ENCODE measurements at regions not wholly inside any gene's neighbourhood (a gene's known extent, or its start where the extent isn't known, plus 50 kb on each side); places are given as distances from the start of the nearest gene placed in this dataset.

GRCh38 chr1:56145581-56145980, 433.8 kb downstream of the PLPP3 start:
- peaks cover 2% of the 10 kb centered on the region for H3K4me1 ChIP-seq (ENCODE audit: insufficient read depth)
- no peak overlapping the region for H3K4me3 ChIP-seq
- no peak for DNase-seq
- H3K9me3 ChIP-seq, result no peaks in the 10 kb centered on the region
- TF ChIP-seq CTCF (IDR thresholded peaks at IDR 0.05), result no peak
- no peak for TF ChIP-seq EP300 (IDR thresholded peaks at IDR 0.05)
- no peak for TF ChIP-seq POLR2A (IDR thresholded peaks at IDR 0.05)
- no peaks in the 10 kb centered on the region for H3K36me3 ChIP-seq
- no peaks in the 10 kb centered on the region for H3K27me3 ChIP-seq
- H3K27ac ChIP-seq, result no peak overlapping the region
- 92 to 97% (median 92%) methylated on average over 1 of the region's 1 CpG for WGBS, 3 donors
- intact Hi-C loops (cut with DNase I), result no loop called here

DNA sequence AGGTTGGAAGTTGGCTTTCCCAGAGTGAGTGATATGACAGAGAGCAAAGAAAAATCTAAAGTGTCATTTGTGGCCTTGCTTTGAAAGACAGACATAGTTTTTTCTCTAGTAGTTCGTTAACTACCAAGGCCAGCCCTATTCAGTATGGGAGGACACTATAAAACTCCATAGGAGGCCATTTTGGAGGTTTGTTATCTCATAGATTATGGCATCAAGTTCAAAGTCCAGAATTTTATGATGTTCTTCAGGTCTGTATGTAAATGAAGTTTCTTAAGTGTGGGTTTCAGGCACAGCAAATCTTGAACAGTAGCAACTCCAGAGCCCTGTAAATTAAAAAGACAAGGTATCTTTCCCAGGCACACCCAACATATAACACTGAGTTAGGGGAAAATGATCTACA, 437.1 kb downstream of the PLPP3 start:
- WGBS, 3 donors, result 93 to 100% (median 100%) methylated on average over 1 of the region's 1 CpG
- Histone ChIP-seq H3K4me3 (no peak overlapping the region), H3K4me1 (ENCODE audit: insufficient read depth) (peaks cover 2% of the 10 kb centered on the region), H3K27me3 (no peaks in the 10 kb centered on the region), H3K9me3 (no peaks in the 10 kb centered on the region), H3K27ac (no peak overlapping the region), H3K36me3 (no peaks in the 10 kb centered on the region)
- no peak for TF ChIP-seq EP300 (IDR thresholded peaks at IDR 0.05)
- no peak for TF ChIP-seq CTCF (IDR thresholded peaks at IDR 0.05)
- TF ChIP-seq POLR2A (IDR thresholded peaks at IDR 0.05), result no peak
- DNase-seq, result no peak
- intact Hi-C loops (cut with DNase I), result no loop called here

DNA sequence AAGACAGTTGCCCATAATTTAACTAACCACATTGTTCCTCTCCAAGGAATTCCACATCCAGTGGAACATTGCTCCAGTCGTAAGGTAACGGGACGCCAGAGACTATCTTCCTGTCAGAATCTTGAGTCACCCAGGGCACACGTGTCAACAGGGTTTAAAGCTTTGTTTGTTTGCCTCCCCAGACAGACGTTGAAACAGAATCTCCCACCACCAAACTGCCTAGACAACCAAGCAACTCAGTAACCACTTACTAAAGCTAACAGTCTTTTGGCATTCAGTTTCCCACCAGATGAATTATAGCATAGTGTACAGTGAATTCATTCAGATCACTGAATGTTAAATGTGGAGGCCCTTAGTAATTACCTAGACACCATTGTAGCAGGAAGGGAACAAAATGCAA, 439.5 kb downstream of the PLPP3 start:
- Histone ChIP-seq H3K4me3 (no peak overlapping the region), H3K36me3 (no peaks in the 10 kb centered on the region), H3K4me1 (ENCODE audit: insufficient read depth) (no peaks in the 10 kb centered on the region), H3K27me3 (no peaks in the 10 kb centered on the region), H3K27ac (no peak overlapping the region), H3K9me3 (no peaks in the 10 kb centered on the region)
- no peak for TF ChIP-seq POLR2A (IDR thresholded peaks at IDR 0.05)
- no peak for TF ChIP-seq CTCF (IDR thresholded peaks at IDR 0.05)
- no peak for TF ChIP-seq EP300 (IDR thresholded peaks at IDR 0.05)
- intact Hi-C loops (cut with DNase I), result no loop called here
- DNase-seq, result no peak
- 76 to 91% (median 86%) methylated on average over 5 of the region's 5 CpGs for WGBS, 3 donors

DNA sequence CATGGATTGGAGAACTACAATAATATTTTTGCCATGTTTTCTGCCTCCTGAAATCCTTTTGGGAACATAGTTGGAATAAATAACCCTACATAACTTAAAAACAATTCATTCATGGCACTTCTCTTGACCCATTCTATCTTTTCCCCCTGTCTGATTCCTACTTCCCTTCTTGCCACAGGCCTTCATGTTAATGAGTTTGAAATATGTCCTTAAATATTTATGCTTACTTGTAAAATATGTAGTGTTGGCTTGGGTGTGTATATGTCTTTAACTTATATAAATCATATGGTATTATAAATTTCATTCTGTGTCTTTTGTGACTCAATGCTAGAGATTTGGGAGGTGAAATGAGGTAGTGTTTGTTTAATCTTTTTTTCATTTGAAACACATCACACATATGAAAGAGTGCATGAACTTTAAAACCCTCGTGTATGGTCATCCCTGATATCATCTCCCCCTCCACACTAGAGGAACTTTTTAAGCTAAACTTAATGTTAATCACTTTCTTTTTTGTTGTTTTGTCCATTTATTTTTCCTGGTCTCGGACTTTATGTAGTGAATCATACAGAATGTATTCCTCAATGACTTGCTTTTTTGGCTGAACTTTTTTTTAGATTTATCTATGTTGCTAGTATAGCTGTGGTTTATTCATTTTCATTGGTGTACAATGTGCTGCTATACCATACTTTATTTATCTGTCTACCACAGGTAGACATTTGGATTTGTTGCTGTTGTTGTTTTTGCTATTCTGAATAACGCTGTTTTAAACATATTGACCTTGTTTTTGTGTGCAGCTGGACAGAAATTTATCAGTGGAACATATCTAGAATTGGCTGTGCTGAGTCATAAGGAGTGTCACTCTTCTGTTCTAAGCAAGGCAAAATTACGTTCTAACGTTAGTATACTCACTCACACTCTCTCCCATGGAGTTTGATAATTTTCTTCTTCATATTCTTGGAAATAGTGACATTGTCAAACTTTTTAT, 441.6 kb downstream of the PLPP3 start:
- DNase-seq, result no peak
- Histone ChIP-seq H3K27ac (no peak overlapping the region), H3K4me1 (ENCODE audit: insufficient read depth) (no peaks in the 10 kb centered on the region), H3K27me3 (no peaks in the 10 kb centered on the region), H3K4me3 (no peak overlapping the region), H3K36me3 (no peaks in the 10 kb centered on the region), H3K9me3 (no peaks in the 10 kb centered on the region)
- no peak for TF ChIP-seq CTCF (IDR thresholded peaks at IDR 0.05)
- no peak for TF ChIP-seq EP300 (IDR thresholded peaks at IDR 0.05)
- no peak for TF ChIP-seq POLR2A (IDR thresholded peaks at IDR 0.05)
- WGBS, 3 donors, result 49 to 72% (median 63%) methylated on average over 5 of the region's 5 CpGs
- intact Hi-C loops (cut with DNase I), result no loop called here

Measured in ovary (tissue), 7 donors.